IMR-90 (cell line): ENCODE measurements at regions not wholly inside any gene's neighbourhood (a gene's known extent, or its start where the extent isn't known, plus 50 kb on each side); places are given as distances from the start of the nearest gene placed in this dataset.

ENCODE experiments used
- ATAC-seq: fragments of 200-7000 bp; cut with Tn5 transposase; 2 replicates; pipeline ENCODE4 v1.9.1; 2020; ENCODE audit warnings: low read depth, mild to moderate bottlenecking, moderate library complexity
- BruUV-seq: library from RNA; stranded (reverse); fragments of 400-500 nt; replicated peaks from 2 replicates; lab custom pipeline; 2021; lab: Mats Ljungman, UMichigan
- CTCF ChIA-PET: fragments of 300-600 bp; formaldehyde crosslinking; extraction: SDS; loops from one replicate; lab custom pipeline; 2021; ENCODE audit warnings: antibody characterized with exemption; lab: Yijun Ruan, JAX
- POLR2A ChIA-PET: fragments of 300-600 bp; sonication (Branson Sonifier 250); formaldehyde crosslinking; loops from one replicate; lab custom pipeline; 2022; ENCODE audit warnings: antibody characterized with exemption; ENCODE audit not compliant: unreplicated experiment; lab: Charles Lee
- DNase-seq: peaks from one replicate; pipeline ENCODE4 v3.0.0; 2013
- H2AFZ ChIP-seq: replicated peaks from 2 replicates; pipeline ENCODE3; 2013; ENCODE audit warnings: low read length, mild to moderate bottlenecking; ENCODE audit not compliant: poor library complexity
- H2AK5ac ChIP-seq: 2 replicates; pipeline ENCODE4 v1.6.1; 2013; ENCODE audit warnings: low read depth, low read length, inconsistent platforms
- H2AK9ac ChIP-seq: replicated peaks from 2 replicates; pipeline ENCODE3; 2013; ENCODE audit warnings: mild to moderate bottlenecking, low read depth, low read length, moderate library complexity; ENCODE audit not compliant: poor library complexity
- H2BK120ac ChIP-seq: 2 replicates; pipeline ENCODE4 v1.6.1; 2013; ENCODE audit warnings: low read depth, low read length, inconsistent platforms
- H2BK15ac ChIP-seq: 3 replicates; pipeline ENCODE4 v1.6.1; 2013; ENCODE audit warnings: low read depth, low read length, inconsistent platforms
- H2BK20ac ChIP-seq: 2 replicates; pipeline ENCODE4 v1.6.1; 2013; ENCODE audit warnings: low read depth, mild to moderate bottlenecking, inconsistent platforms, low read length, moderate library complexity
- H2BK5ac ChIP-seq: 2 replicates; pipeline ENCODE4 v1.6.1; 2013; ENCODE audit warnings: mild to moderate bottlenecking, low read depth, low read length, inconsistent platforms; ENCODE audit not compliant: poor library complexity, severe bottlenecking
- H3K14ac ChIP-seq: replicated peaks from 2 replicates; pipeline ENCODE4 v1.6.1; 2013; ENCODE audit warnings: low read depth, low read length, inconsistent platforms
- H3K18ac ChIP-seq: 2 replicates; pipeline ENCODE4 v1.6.1; 2013; ENCODE audit warnings: low read depth, low read length, control low read depth
- H3K23ac ChIP-seq: 2 replicates; pipeline ENCODE4 v1.6.1; 2013; ENCODE audit warnings: low read depth, low read length, inconsistent platforms
- H3K27ac ChIP-seq: 2 replicates; pipeline ENCODE4 v1.5.1; 2013; ENCODE audit warnings: mild to moderate bottlenecking, control low read depth, low read length; ENCODE audit not compliant: insufficient read depth
- H3K27me3 ChIP-seq: 2 replicates; pipeline ENCODE4 v1.6.1; 2013; ENCODE audit warnings: low read length; ENCODE audit not compliant: control insufficient read depth, insufficient read depth
- H3K36me3 ChIP-seq: 2 replicates; pipeline ENCODE4 v1.6.1; 2013; ENCODE audit warnings: low read length, mixed read lengths; ENCODE audit not compliant: control insufficient read depth, insufficient read depth
- H3K4ac ChIP-seq: 2 replicates; pipeline ENCODE4 v1.6.1; 2013; ENCODE audit warnings: low read depth, low read length, inconsistent platforms
- H3K4me1 ChIP-seq: 2 replicates; pipeline ENCODE4 v1.6.1; 2013; ENCODE audit warnings: low read length, mixed read lengths; ENCODE audit not compliant: control insufficient read depth, insufficient read depth
- H3K4me2 ChIP-seq: 2 replicates; pipeline ENCODE4 v1.6.1; 2013; ENCODE audit warnings: low read depth, mild to moderate bottlenecking, control low read depth, low read length, moderate library complexity
- H3K4me3 ChIP-seq: 2 replicates; pipeline ENCODE4 v1.5.1; 2013; ENCODE audit warnings: low read depth, mild to moderate bottlenecking, control low read depth, low read length, moderate library complexity; ENCODE audit not compliant: insufficient read depth
- H3K56ac ChIP-seq: 2 replicates; pipeline ENCODE4 v1.6.1; 2013; ENCODE audit warnings: low read length, inconsistent platforms; ENCODE audit not compliant: insufficient read depth; ENCODE audit errors: extremely low read depth
- H3K79me1 ChIP-seq, 2 experiments: 2 replicates each; pipeline ENCODE4 v1.6.1; 2013; ENCODE audit warnings: low read length in 2 of 2, inconsistent platforms in 1 of 2, low read depth in 1 of 2
- H3K9ac ChIP-seq: 2 replicates; pipeline ENCODE4 v1.6.1; 2013; ENCODE audit warnings: low read depth, low read length, control low read depth
- H3K9me1 ChIP-seq: 2 replicates; pipeline ENCODE4 v1.6.1; 2013; ENCODE audit warnings: low read length, inconsistent platforms; ENCODE audit not compliant: insufficient read depth
- H3K9me3 ChIP-seq: 2 replicates; pipeline ENCODE4 v1.6.1; 2013; ENCODE audit warnings: low read length; ENCODE audit not compliant: control insufficient read depth, insufficient read depth
- H4K20me1 ChIP-seq: 2 replicates; pipeline ENCODE4 v1.6.1; 2013; ENCODE audit warnings: low read length, inconsistent platforms; ENCODE audit not compliant: insufficient read depth
- H4K5ac ChIP-seq: 2 replicates; pipeline ENCODE4 v1.6.1; 2013; ENCODE audit warnings: mild to moderate bottlenecking, low read depth, low read length, control low read depth
- H4K8ac ChIP-seq, 2 experiments: 2 replicates each; pipeline ENCODE4 v1.6.1; 2013; ENCODE audit warnings: low read depth in 2 of 2, low read length in 2 of 2, control low read depth in 1 of 2, inconsistent platforms in 1 of 2
- H4K91ac ChIP-seq: 2 replicates; pipeline ENCODE4 v1.6.1; 2013; ENCODE audit warnings: low read depth, low read length, inconsistent platforms; ENCODE audit not compliant: insufficient read depth
- BHLHE40 ChIP-seq: fragments of 150-350 bp; IDR thresholded peaks from 2 replicates; pipeline ENCODE4 v1.6.1; 2016; ENCODE audit warnings: mild to moderate bottlenecking, low read depth, low read length
- CEBPB ChIP-seq: IDR thresholded peaks from 2 replicates; pipeline ENCODE4 v1.6.1; 2012; ENCODE audit warnings: low read depth, low read length, improper control_type of control experiment
- CHD1 ChIP-seq: IDR thresholded peaks from 2 replicates; pipeline ENCODE4 v1.6.1; 2012; ENCODE audit warnings: low read depth, low read length, improper control_type of control experiment
- FOS ChIP-seq: fragments of 150-350 bp; IDR thresholded peaks from 2 replicates; pipeline ENCODE4 v1.6.1; 2016; ENCODE audit warnings: low read depth, low read length
- MAFK ChIP-seq: IDR thresholded peaks from 2 replicates; pipeline ENCODE4 v1.6.1; 2012; ENCODE audit warnings: low read depth, low read length, improper control_type of control experiment
- MAZ ChIP-seq: IDR thresholded peaks from 2 replicates; pipeline ENCODE4 v1.6.1; 2012; ENCODE audit warnings: low read depth, mild to moderate bottlenecking, low read length, improper control_type of control experiment, moderate library complexity, borderline replicate concordance
- MXI1 ChIP-seq: IDR thresholded peaks from 2 replicates; pipeline ENCODE4 v1.6.1; 2012; ENCODE audit warnings: low read depth, mild to moderate bottlenecking, low read length, moderate library complexity, borderline replicate concordance
- NFE2L2 ChIP-seq: fragments of 150-350 bp; IDR thresholded peaks from 2 replicates; pipeline ENCODE4 v1.6.1; 2016; ENCODE audit warnings: low read depth, mild to moderate bottlenecking, low read length
- RAD21 ChIP-seq: IDR thresholded peaks from 2 replicates; pipeline ENCODE4 v1.6.1; 2012; ENCODE audit warnings: low read length, improper control_type of control experiment
- RCOR1 ChIP-seq: IDR thresholded peaks from 2 replicates; pipeline ENCODE4 v1.6.1; 2012; ENCODE audit warnings: mild to moderate bottlenecking, low read length, improper control_type of control experiment; ENCODE audit not compliant: insufficient replicate concordance
- RFX5 ChIP-seq: IDR thresholded peaks from 2 replicates; pipeline ENCODE4 v1.8.0; 2012; ENCODE audit warnings: low read depth, mild to moderate bottlenecking, low read length, moderate library complexity
- SMC3 ChIP-seq: fragments of 150-350 bp; IDR thresholded peaks from 2 replicates; pipeline ENCODE4 v1.6.1; 2016; ENCODE audit warnings: low read depth, mild to moderate bottlenecking, antibody characterized with exemption, low read length, moderate library complexity
- whole genome bisulfite sequencing, 2 experiments: methylation state at CpG; one replicate each; pipeline versions ENCODE4 v1.1.5 to v1.1.7; 2013; ENCODE audit warnings: missing lambda C conversion rate in 2 of 2; ENCODE audit not compliant: insufficient read length in 1 of 2; ENCODE audit errors: extremely low coverage in 2 of 2; 5-methylcytosine and 5-hydroxymethylcytosine counted together
- dilution Hi-C: fragments of 300-500 bp; cut with HindIII; formaldehyde crosslinking; loops from one replicate; pipeline ENCODE4 v1.14.3; 2018; ENCODE audit warnings: low sequenced_read_pairs; ENCODE audit not compliant: unreplicated experiment
- in situ Hi-C: fragments of 300-500 bp; cut with MboI; formaldehyde crosslinking; loops from 3 replicates; pipeline ENCODE4 v1.14.3; 2019; ENCODE audit warnings: low sequenced_read_pairs, inconsistent platforms, mixed read lengths
- intact Hi-C: fragments of 100-400 bp; cut with micrococcal nuclease; formaldehyde crosslinking; loops from 2 replicates; pipeline ENCODE4 v1.10.0; 2022
- TF ChIP-seq, protein P1 (sequence below): fragments of 150-350 bp; IDR thresholded peaks from 2 replicates; pipeline ENCODE4 v1.6.1; 2017; ENCODE audit warnings: mild to moderate bottlenecking, antibody characterized with exemption, low read length, low read depth
- TF ChIP-seq, protein P2 (sequence below): fragments of 150-350 bp; IDR thresholded peaks from 2 replicates; pipeline ENCODE4 v1.6.1; 2016; ENCODE audit warnings: low read depth, mild to moderate bottlenecking, low read length, moderate library complexity, borderline replicate concordance
- TF ChIP-seq, protein P3 (sequence below): conservative IDR thresholded peaks from 2 replicates; pipeline ENCODE4 v1.5.1; 2012; ENCODE audit warnings: mild to moderate bottlenecking, low read depth, low read length, improper control_type of control experiment

GRCh38 chr6:149127212-149127611 is 190.3 kb upstream of the TAB2 start:
- H3K27ac ChIP-seq: no peak overlapping the region
- no peak overlapping the region for H3K14ac ChIP-seq
- in situ Hi-C loops (no loop called here), dilution Hi-C loops (no loop called here), intact Hi-C loops (no loop called here)
- no peak overlapping the region for H4K91ac ChIP-seq
- H3K9ac ChIP-seq: no peak overlapping the region
- no peaks in the 10 kb centered on the region for H4K20me1 ChIP-seq
- no peaks in the 10 kb centered on the region for H3K36me3 ChIP-seq
- H3K23ac ChIP-seq: no peak overlapping the region
- no peaks in the 10 kb centered on the region for H3K9me1 ChIP-seq
- no peak overlapping the region for H3K4me3 ChIP-seq
- H2BK20ac ChIP-seq: no peak overlapping the region
- no peak overlapping the region for H2BK5ac ChIP-seq
- no peaks in the 10 kb centered on the region for H3K27me3 ChIP-seq
- no peak overlapping the region for H3K4ac ChIP-seq
- no peaks in the 10 kb centered on the region for H3K79me1 ChIP-seq
- peaks cover 4% of the 10 kb centered on the region for H3K4me1 ChIP-seq
- H2BK120ac ChIP-seq: no peak overlapping the region
- no TSS peak for BruUV-seq
- peak; percentile 46; the same call in 1 of the 2 replicates for ATAC-seq
- H3K18ac ChIP-seq: no peak overlapping the region
- H2AK5ac ChIP-seq: no peak overlapping the region
- H2AFZ ChIP-seq: no peak overlapping the region
- no CpG with 5 or more reads among the region's 1 CpG for WGBS, 2 experiments
- H4K5ac ChIP-seq: no peak overlapping the region
- DNase-seq: peak; percentile 73
- no peak overlapping the region for H2AK9ac ChIP-seq
- H3K56ac ChIP-seq: no peak overlapping the region
- no peak overlapping the region for H2BK15ac ChIP-seq
- no peak overlapping the region for H4K8ac ChIP-seq
- ChIA-PET POLR2A (interaction anchor here (0.6 kb wide), 1 partner anchor 19 kb away, joined by 3 read pairs; no protein-coding TSS in a partner anchor), CTCF (no interaction called here)
- TF ChIP-seq, protein P1, sequence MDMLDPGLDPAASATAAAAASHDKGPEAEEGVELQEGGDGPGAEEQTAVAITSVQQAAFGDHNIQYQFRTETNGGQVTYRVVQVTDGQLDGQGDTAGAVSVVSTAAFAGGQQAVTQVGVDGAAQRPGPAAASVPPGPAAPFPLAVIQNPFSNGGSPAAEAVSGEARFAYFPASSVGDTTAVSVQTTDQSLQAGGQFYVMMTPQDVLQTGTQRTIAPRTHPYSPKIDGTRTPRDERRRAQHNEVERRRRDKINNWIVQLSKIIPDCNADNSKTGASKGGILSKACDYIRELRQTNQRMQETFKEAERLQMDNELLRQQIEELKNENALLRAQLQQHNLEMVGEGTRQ: no peak
- peak; percentile 92 for TF ChIP-seq NFE2L2
- TF ChIP-seq SMC3: no peak
- TF ChIP-seq BHLHE40: no peak
- no peak for TF ChIP-seq MXI1
- TF ChIP-seq MAZ: no peak
- TF ChIP-seq, protein P2, sequence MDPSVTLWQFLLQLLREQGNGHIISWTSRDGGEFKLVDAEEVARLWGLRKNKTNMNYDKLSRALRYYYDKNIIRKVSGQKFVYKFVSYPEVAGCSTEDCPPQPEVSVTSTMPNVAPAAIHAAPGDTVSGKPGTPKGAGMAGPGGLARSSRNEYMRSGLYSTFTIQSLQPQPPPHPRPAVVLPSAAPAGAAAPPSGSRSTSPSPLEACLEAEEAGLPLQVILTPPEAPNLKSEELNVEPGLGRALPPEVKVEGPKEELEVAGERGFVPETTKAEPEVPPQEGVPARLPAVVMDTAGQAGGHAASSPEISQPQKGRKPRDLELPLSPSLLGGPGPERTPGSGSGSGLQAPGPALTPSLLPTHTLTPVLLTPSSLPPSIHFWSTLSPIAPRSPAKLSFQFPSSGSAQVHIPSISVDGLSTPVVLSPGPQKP: no peak
- no peak for TF ChIP-seq RFX5
- peak; percentile 45; the same call in 1 of the 2 replicates for TF ChIP-seq FOS
- TF ChIP-seq RCOR1: no peak
- TF ChIP-seq CHD1: no peak
- peak; percentile 65; the same call in 1 of the 2 replicates for TF ChIP-seq MAFK
- no peak for TF ChIP-seq RAD21
- TF ChIP-seq, protein P3, sequence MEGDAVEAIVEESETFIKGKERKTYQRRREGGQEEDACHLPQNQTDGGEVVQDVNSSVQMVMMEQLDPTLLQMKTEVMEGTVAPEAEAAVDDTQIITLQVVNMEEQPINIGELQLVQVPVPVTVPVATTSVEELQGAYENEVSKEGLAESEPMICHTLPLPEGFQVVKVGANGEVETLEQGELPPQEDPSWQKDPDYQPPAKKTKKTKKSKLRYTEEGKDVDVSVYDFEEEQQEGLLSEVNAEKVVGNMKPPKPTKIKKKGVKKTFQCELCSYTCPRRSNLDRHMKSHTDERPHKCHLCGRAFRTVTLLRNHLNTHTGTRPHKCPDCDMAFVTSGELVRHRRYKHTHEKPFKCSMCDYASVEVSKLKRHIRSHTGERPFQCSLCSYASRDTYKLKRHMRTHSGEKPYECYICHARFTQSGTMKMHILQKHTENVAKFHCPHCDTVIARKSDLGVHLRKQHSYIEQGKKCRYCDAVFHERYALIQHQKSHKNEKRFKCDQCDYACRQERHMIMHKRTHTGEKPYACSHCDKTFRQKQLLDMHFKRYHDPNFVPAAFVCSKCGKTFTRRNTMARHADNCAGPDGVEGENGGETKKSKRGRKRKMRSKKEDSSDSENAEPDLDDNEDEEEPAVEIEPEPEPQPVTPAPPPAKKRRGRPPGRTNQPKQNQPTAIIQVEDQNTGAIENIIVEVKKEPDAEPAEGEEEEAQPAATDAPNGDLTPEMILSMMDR: no peak
- TF ChIP-seq CEBPB: no peak
- H3K9me3 ChIP-seq: no peaks in the 10 kb centered on the region
- no peak overlapping the region for H3K4me2 ChIP-seq
